GM23338 (cell line): ENCODE measurements at regions not wholly inside any gene's neighbourhood (a gene's known extent, or its start where the extent isn't known, plus 50 kb on each side); places are given as distances from the start of the nearest gene placed in this dataset.

Experiments
- ATAC-seq: fragments of 200-7000 bp; cut with Tn5 transposase; 3 replicates; pipeline ENCODE4 v1.9.1; 2020
- DNase-seq: peaks from one replicate; pipeline ENCODE4 v3.0.0-alpha.2; 2015; ENCODE audit warnings: low spot score
- H2AFZ ChIP-seq: fragments of 200-600 bp; sonication (generic); 2 replicates; pipeline ENCODE4 v1.8.0; 2016; ENCODE audit warnings: antibody characterized with exemption, mild to moderate bottlenecking, moderate library complexity
- H3F3A ChIP-seq: fragments of 200-600 bp; sonication (generic); replicated peaks from 2 replicates; pipeline ENCODE4 v1.8.0; 2017; ENCODE audit warnings: antibody characterized with exemption, mixed run types, low read depth
- H3K27ac ChIP-seq: fragments of 200-600 bp; sonication (generic); 2 replicates; pipeline ENCODE4 v1.6.1; 2016; ENCODE audit warnings: low read depth
- H3K27me3 ChIP-seq: fragments of 200-600 bp; sonication (generic); 2 replicates; pipeline ENCODE4 v1.8.0; 2016; ENCODE audit warnings: mild to moderate bottlenecking, mixed run types, moderate library complexity; ENCODE audit not compliant: insufficient read depth
- H3K36me3 ChIP-seq: fragments of 200-600 bp; sonication (generic); 2 replicates; pipeline ENCODE4 v1.8.0; 2016; ENCODE audit warnings: mild to moderate bottlenecking; ENCODE audit not compliant: insufficient read depth
- H3K4me1 ChIP-seq: fragments of 200-600 bp; sonication (generic); 2 replicates; pipeline ENCODE4 v1.8.0; 2016; ENCODE audit warnings: mild to moderate bottlenecking, moderate library complexity; ENCODE audit not compliant: insufficient read depth
- H3K4me2 ChIP-seq: fragments of 200-600 bp; sonication (generic); 2 replicates; pipeline ENCODE4 v1.7.1; 2017; ENCODE audit warnings: mixed run types
- H3K4me3 ChIP-seq: fragments of 200-600 bp; sonication (generic); 2 replicates; pipeline ENCODE4 v1.6.1; 2016; ENCODE audit warnings: mixed run types
- H3K79me2 ChIP-seq: fragments of 200-600 bp; sonication (generic); replicated peaks from 2 replicates; pipeline ENCODE4 v1.8.0; 2017; ENCODE audit warnings: mild to moderate bottlenecking; ENCODE audit not compliant: insufficient read depth
- H3K9me2 ChIP-seq: fragments of 200-600 bp; sonication (generic); 2 replicates; pipeline ENCODE4 v1.8.0; 2017; ENCODE audit not compliant: insufficient read depth
- H4K20me1 ChIP-seq: fragments of 200-600 bp; sonication (generic); replicated peaks from 2 replicates; pipeline ENCODE4 v1.8.0; 2017; ENCODE audit warnings: mild to moderate bottlenecking; ENCODE audit not compliant: insufficient read depth
- H3K27ac Mint-ChIP-seq: 2 replicates; pipeline ENCODE4 v1.8.0; 2020; ENCODE audit warnings: inconsistent platforms, mild to moderate bottlenecking, moderate library complexity, mixed read lengths
- H3K27me3 Mint-ChIP-seq: 3 replicates; pipeline ENCODE4 v1.8.0; 2022; ENCODE audit warnings: low read depth, mild to moderate bottlenecking, moderate library complexity, mixed read lengths, inconsistent platforms; ENCODE audit not compliant: insufficient read depth, poor library complexity
- H3K36me3 Mint-ChIP-seq: 3 replicates; pipeline ENCODE4 v1.8.0; 2021; ENCODE audit warnings: low read depth, mild to moderate bottlenecking, inconsistent platforms, moderate library complexity, mixed read lengths
- H3K4me1 Mint-ChIP-seq: 3 replicates; pipeline ENCODE4 v1.8.0; 2020; ENCODE audit warnings: mild to moderate bottlenecking, inconsistent platforms, mixed read lengths
- H3K4me3 Mint-ChIP-seq: 3 replicates; pipeline ENCODE4 v1.8.0; 2021; ENCODE audit warnings: moderate library complexity, mild to moderate bottlenecking, inconsistent platforms, mixed read lengths
- H3K9me3 Mint-ChIP-seq: 3 replicates; pipeline ENCODE4 v1.8.0; 2020; ENCODE audit warnings: moderate library complexity, mild to moderate bottlenecking, inconsistent platforms, mixed read lengths
- CREB1 ChIP-seq: fragments of 250-450 bp; sonication (Bioruptor Pico); IDR thresholded peaks from 2 replicates; pipeline ENCODE4 v1.5.0; 2020; ENCODE audit warnings: low read depth, mild to moderate bottlenecking, moderate library complexity
- EZH2 ChIP-seq: fragments of 200-600 bp; sonication (generic); IDR thresholded peaks from one replicate; pipeline ENCODE4 v1.8.0; 2017; ENCODE audit warnings: antibody characterized with exemption, mild to moderate bottlenecking, low read depth; ENCODE audit not compliant: unreplicated experiment
- EZH2phosphoT487 ChIP-seq: fragments of 200-600 bp; sonication (generic); IDR thresholded peaks from one replicate; pipeline ENCODE4 v1.8.1; 2018; ENCODE audit warnings: antibody characterized with exemption; ENCODE audit not compliant: unreplicated experiment
- JUNB ChIP-seq: IDR thresholded peaks from one replicate; pipeline ENCODE4 v1.6.1; 2016; ENCODE audit warnings: antibody characterized with exemption; ENCODE audit not compliant: unreplicated experiment
- NANOG ChIP-seq: IDR thresholded peaks from 2 replicates; pipeline ENCODE4 v1.6.1; 2016; ENCODE audit warnings: antibody characterized with exemption, borderline replicate concordance
- POLR2AphosphoS5 ChIP-seq: IDR thresholded peaks from 2 replicates; pipeline ENCODE4 v1.6.1; 2016; ENCODE audit warnings: antibody characterized with exemption, low read depth
- STAT1 ChIP-seq: IDR thresholded peaks from one replicate; pipeline ENCODE4 v1.6.1; 2016; ENCODE audit warnings: antibody characterized with exemption; ENCODE audit not compliant: unreplicated experiment
- ZNF114 ChIP-seq: fragments of 250-450 bp; sonication (Bioruptor Pico); IDR thresholded peaks from 2 replicates; pipeline ENCODE4 v1.5.0; 2020; ENCODE audit warnings: mild to moderate bottlenecking, moderate library complexity
- ZNF331 ChIP-seq: fragments of 250-450 bp; sonication (Bioruptor Pico); IDR thresholded peaks from 2 replicates; pipeline ENCODE4 v1.5.0; 2020; ENCODE audit warnings: low read depth, mild to moderate bottlenecking, moderate library complexity
- TF ChIP-seq, protein P1 (sequence below), 2 experiments: fragments of 200-600 bp in 1 of 2; sonication (generic) in 1 of 2; conservative IDR thresholded peaks; 2 replicates each; pipeline versions ENCODE4 v1.5.1 to v1.6.1; 2016 to 2017; ENCODE audit warnings: antibody characterized with exemption in 2 of 2, low read depth in 2 of 2, mild to moderate bottlenecking in 2 of 2, moderate library complexity in 1 of 2
- TF ChIP-seq, protein P2 (sequence below): fragments of 250-450 bp; sonication (Bioruptor Pico); IDR thresholded peaks from 2 replicates; pipeline ENCODE4 v1.5.0; 2020; ENCODE audit warnings: mild to moderate bottlenecking, moderate library complexity
- TF ChIP-seq, protein P3 (sequence below): IDR thresholded peaks from 2 replicates; pipeline ENCODE4 v1.6.1; 2016; ENCODE audit warnings: antibody characterized with exemption
- TF ChIP-seq, protein P4 (sequence below): IDR thresholded peaks from one replicate; pipeline ENCODE4 v1.6.1; 2018; ENCODE audit warnings: antibody characterized with exemption; ENCODE audit not compliant: unreplicated experiment

DNA sequence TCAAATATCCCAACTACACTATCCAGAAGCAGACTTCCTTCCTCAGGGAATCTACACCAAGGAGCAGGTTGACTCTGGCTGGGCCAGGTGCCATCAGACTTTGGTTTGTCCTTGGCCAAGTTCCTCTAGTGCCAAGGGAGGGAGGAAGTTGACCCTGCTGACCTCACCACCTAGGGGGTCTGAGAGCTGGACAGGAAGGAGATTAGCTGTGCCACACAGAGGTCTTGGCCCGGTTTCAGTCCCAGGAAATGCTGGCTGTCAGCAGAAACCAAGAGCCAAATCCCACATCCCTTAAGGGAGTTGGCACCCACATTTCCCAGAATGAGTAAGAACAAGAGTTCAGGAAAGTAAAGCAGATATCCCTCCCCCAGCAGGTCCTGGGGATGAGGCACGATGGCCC, 178.2 kb downstream of the SALL1 start:
- DNase-seq: no peak
- Histone ChIP-seq H3K4me3 (no peak overlapping the region), H2AFZ (no peak overlapping the region), H3K36me3 (no peaks in the 10 kb centered on the region), H3K9me2 (peaks cover 9% of the 10 kb centered on the region; the same call in 1 of the 2 replicates), H3K4me2 (no peak overlapping the region), H4K20me1 (no peaks in the 10 kb centered on the region), H3F3A (no peaks in the 10 kb centered on the region), H3K4me1 (no peaks in the 10 kb centered on the region), H3K27me3 (no peaks in the 10 kb centered on the region), H3K27ac (no peak overlapping the region), H3K79me2 (no peaks in the 10 kb centered on the region)
- Mint-ChIP-seq H3K27ac (no peak overlapping the region), H3K4me3 (no peak overlapping the region), H3K36me3 (no peaks in the 10 kb centered on the region), H3K9me3 (peaks cover 5% of the 10 kb centered on the region), H3K4me1 (no peaks in the 10 kb centered on the region), H3K27me3 (peaks cover 4% of the 10 kb centered on the region)
- no peak for ATAC-seq
- TF ChIP-seq STAT1 (no peak), EZH2phosphoT487 (no peak), EZH2 (no peak), ZNF331 (CRISPR knock-in tag) (no peak), CREB1 (CRISPR knock-in tag) (no peak), ZNF114 (CRISPR knock-in tag) (no peak), JUNB (no peak), POLR2AphosphoS5 (no peak), NANOG (no peak)
- TF ChIP-seq, protein P1, sequence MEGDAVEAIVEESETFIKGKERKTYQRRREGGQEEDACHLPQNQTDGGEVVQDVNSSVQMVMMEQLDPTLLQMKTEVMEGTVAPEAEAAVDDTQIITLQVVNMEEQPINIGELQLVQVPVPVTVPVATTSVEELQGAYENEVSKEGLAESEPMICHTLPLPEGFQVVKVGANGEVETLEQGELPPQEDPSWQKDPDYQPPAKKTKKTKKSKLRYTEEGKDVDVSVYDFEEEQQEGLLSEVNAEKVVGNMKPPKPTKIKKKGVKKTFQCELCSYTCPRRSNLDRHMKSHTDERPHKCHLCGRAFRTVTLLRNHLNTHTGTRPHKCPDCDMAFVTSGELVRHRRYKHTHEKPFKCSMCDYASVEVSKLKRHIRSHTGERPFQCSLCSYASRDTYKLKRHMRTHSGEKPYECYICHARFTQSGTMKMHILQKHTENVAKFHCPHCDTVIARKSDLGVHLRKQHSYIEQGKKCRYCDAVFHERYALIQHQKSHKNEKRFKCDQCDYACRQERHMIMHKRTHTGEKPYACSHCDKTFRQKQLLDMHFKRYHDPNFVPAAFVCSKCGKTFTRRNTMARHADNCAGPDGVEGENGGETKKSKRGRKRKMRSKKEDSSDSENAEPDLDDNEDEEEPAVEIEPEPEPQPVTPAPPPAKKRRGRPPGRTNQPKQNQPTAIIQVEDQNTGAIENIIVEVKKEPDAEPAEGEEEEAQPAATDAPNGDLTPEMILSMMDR (conservative IDR thresholded peaks at IDR 0.05; ENCODE audit: low read depth in 2 of 2): no peak
- TF ChIP-seq, protein P2, sequence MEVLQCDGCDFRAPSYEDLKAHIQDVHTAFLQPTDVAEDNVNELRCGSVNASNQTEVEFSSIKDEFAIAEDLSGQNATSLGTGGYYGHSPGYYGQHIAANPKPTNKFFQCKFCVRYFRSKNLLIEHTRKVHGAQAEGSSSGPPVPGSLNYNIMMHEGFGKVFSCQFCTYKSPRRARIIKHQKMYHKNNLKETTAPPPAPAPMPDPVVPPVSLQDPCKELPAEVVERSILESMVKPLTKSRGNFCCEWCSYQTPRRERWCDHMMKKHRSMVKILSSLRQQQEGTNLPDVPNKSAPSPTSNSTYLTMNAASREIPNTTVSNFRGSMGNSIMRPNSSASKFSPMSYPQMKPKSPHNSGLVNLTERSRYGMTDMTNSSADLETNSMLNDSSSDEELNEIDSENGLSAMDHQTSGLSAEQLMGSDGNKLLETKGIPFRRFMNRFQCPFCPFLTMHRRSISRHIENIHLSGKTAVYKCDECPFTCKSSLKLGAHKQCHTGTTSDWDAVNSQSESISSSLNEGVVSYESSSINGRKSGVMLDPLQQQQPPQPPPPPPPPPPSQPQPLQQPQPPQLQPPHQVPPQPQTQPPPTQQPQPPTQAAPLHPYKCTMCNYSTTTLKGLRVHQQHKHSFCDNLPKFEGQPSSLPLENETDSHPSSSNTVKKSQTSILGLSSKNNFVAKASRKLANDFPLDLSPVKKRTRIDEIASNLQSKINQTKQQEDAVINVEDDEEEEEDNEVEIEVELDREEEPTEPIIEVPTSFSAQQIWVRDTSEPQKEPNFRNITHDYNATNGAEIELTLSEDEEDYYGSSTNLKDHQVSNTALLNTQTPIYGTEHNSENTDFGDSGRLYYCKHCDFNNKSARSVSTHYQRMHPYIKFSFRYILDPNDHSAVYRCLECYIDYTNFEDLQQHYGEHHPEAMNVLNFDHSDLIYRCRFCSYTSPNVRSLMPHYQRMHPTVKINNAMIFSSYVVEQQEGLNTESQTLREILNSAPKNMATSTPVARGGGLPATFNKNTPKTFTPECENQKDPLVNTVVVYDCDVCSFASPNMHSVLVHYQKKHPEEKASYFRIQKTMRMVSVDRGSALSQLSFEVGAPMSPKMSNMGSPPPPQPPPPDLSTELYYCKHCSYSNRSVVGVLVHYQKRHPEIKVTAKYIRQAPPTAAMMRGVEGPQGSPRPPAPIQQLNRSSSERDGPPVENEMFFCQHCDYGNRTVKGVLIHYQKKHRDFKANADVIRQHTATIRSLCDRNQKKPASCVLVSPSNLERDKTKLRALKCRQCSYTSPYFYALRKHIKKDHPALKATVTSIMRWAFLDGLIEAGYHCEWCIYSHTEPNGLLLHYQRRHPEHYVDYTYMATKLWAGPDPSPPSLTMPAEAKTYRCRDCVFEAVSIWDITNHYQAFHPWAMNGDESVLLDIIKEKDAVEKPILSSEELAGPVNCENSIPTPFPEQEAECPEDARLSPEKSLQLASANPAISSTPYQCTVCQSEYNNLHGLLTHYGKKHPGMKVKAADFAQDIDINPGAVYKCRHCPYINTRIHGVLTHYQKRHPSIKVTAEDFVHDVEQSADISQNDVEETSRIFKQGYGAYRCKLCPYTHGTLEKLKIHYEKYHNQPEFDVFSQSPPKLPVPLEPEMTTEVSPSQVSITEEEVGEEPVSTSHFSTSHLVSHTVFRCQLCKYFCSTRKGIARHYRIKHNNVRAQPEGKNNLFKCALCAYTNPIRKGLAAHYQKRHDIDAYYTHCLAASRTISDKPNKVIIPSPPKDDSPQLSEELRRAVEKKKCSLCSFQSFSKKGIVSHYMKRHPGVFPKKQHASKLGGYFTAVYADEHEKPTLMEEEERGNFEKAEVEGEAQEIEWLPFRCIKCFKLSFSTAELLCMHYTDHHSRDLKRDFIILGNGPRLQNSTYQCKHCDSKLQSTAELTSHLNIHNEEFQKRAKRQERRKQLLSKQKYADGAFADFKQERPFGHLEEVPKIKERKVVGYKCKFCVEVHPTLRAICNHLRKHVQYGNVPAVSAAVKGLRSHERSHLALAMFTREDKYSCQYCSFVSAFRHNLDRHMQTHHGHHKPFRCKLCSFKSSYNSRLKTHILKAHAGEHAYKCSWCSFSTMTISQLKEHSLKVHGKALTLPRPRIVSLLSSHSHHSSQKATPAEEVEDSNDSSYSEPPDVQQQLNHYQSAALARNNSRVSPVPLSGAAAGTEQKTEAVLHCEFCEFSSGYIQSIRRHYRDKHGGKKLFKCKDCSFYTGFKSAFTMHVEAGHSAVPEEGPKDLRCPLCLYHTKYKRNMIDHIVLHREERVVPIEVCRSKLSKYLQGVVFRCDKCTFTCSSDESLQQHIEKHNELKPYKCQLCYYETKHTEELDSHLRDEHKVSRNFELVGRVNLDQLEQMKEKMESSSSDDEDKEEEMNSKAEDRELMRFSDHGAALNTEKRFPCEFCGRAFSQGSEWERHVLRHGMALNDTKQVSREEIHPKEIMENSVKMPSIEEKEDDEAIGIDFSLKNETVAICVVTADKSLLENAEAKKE (CRISPR knock-in tag): no peak
- TF ChIP-seq, protein P3, sequence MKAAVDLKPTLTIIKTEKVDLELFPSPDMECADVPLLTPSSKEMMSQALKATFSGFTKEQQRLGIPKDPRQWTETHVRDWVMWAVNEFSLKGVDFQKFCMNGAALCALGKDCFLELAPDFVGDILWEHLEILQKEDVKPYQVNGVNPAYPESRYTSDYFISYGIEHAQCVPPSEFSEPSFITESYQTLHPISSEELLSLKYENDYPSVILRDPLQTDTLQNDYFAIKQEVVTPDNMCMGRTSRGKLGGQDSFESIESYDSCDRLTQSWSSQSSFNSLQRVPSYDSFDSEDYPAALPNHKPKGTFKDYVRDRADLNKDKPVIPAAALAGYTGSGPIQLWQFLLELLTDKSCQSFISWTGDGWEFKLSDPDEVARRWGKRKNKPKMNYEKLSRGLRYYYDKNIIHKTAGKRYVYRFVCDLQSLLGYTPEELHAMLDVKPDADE: no peak
- TF ChIP-seq, protein P4, sequence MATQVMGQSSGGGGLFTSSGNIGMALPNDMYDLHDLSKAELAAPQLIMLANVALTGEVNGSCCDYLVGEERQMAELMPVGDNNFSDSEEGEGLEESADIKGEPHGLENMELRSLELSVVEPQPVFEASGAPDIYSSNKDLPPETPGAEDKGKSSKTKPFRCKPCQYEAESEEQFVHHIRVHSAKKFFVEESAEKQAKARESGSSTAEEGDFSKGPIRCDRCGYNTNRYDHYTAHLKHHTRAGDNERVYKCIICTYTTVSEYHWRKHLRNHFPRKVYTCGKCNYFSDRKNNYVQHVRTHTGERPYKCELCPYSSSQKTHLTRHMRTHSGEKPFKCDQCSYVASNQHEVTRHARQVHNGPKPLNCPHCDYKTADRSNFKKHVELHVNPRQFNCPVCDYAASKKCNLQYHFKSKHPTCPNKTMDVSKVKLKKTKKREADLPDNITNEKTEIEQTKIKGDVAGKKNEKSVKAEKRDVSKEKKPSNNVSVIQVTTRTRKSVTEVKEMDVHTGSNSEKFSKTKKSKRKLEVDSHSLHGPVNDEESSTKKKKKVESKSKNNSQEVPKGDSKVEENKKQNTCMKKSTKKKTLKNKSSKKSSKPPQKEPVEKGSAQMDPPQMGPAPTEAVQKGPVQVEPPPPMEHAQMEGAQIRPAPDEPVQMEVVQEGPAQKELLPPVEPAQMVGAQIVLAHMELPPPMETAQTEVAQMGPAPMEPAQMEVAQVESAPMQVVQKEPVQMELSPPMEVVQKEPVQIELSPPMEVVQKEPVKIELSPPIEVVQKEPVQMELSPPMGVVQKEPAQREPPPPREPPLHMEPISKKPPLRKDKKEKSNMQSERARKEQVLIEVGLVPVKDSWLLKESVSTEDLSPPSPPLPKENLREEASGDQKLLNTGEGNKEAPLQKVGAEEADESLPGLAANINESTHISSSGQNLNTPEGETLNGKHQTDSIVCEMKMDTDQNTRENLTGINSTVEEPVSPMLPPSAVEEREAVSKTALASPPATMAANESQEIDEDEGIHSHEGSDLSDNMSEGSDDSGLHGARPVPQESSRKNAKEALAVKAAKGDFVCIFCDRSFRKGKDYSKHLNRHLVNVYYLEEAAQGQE: no peak
